ENCODE measurements at regions not wholly inside any gene's neighbourhood (a gene's known extent, or its start where the extent isn't known, plus 50 kb on each side); places are given as distances from the start of the nearest gene placed in this dataset.

DNA sequence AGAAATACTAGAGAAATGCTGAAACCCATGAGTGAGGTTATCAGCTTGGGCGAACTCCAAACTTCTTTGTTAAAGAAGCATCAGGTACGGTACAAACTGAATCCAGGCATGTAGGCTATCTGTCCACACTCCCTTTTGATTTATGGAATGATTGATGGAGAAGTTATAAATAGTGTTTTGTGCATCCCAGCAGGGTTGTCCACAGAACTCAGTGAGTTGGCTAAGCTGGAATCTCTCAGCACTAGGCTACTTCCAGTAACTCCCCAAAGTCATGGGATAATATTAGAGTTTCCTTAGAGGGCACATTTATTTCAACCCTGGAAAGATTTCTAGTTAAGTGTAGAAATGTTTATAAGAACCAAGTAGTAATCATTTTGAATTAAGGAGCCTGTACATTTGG lies 186.2 kb upstream of the CRBN start:
- no peak overlapping the region for H3K27ac ChIP-seq (ENCODE audit: low read depth, low read length)
- no peak overlapping the region for H3K4me3 ChIP-seq (ENCODE audit: insufficient read depth, low read depth, low read length)
- no peak overlapping the region for H3K4me3 Mint-ChIP-seq (ENCODE audit: unreplicated experiment)
- H3K9ac ChIP-seq (ENCODE audit: low read length) = no peak overlapping the region
- no peaks in the 10 kb centered on the region for H3K27me3 ChIP-seq (ENCODE audit: insufficient read depth, low read length)
- H3K9me3 Mint-ChIP-seq (ENCODE audit: unreplicated experiment) = peaks cover 4% of the 10 kb centered on the region
- H3K36me3 ChIP-seq (ENCODE audit: insufficient read depth, low read length) = no peaks in the 10 kb centered on the region
- TF ChIP-seq EZH2 (IDR thresholded peaks at IDR 0.05; ENCODE audit: insufficient read depth, low read length) = no peak
- TF ChIP-seq, protein P1, sequence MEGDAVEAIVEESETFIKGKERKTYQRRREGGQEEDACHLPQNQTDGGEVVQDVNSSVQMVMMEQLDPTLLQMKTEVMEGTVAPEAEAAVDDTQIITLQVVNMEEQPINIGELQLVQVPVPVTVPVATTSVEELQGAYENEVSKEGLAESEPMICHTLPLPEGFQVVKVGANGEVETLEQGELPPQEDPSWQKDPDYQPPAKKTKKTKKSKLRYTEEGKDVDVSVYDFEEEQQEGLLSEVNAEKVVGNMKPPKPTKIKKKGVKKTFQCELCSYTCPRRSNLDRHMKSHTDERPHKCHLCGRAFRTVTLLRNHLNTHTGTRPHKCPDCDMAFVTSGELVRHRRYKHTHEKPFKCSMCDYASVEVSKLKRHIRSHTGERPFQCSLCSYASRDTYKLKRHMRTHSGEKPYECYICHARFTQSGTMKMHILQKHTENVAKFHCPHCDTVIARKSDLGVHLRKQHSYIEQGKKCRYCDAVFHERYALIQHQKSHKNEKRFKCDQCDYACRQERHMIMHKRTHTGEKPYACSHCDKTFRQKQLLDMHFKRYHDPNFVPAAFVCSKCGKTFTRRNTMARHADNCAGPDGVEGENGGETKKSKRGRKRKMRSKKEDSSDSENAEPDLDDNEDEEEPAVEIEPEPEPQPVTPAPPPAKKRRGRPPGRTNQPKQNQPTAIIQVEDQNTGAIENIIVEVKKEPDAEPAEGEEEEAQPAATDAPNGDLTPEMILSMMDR (IDR thresholded peaks at IDR 0.05; ENCODE audit: insufficient read depth, low read depth, low read length) = no peak
- H2AFZ ChIP-seq (ENCODE audit: low read depth, low read length) = no peak overlapping the region
- H4K20me1 ChIP-seq (ENCODE audit: insufficient read depth, low read length) = no peaks in the 10 kb centered on the region
- DNase-seq (ENCODE audit: low read depth) = no peak
- no peaks in the 10 kb centered on the region for H3K36me3 Mint-ChIP-seq (ENCODE audit: low read depth, unreplicated experiment)
- no peaks in the 10 kb centered on the region for H3K79me2 ChIP-seq (ENCODE audit: insufficient read depth, low read length)
- H3K27me3 Mint-ChIP-seq (ENCODE audit: low read depth, unreplicated experiment) = no peaks in the 10 kb centered on the region
- H3K4me1 ChIP-seq (ENCODE audit: insufficient read depth, low read length) = no peaks in the 10 kb centered on the region
- H3K27ac Mint-ChIP-seq (ENCODE audit: unreplicated experiment) = no peak overlapping the region
- no peak overlapping the region for H3K4me2 ChIP-seq (ENCODE audit: low read length)
- H3K9me3 ChIP-seq (ENCODE audit: insufficient read depth, low read depth, low read length) = no peaks in the 10 kb centered on the region
- H3K4me1 Mint-ChIP-seq (ENCODE audit: low read depth, unreplicated experiment) = no peaks in the 10 kb centered on the region
- no peak for FAIRE-seq

DNA sequence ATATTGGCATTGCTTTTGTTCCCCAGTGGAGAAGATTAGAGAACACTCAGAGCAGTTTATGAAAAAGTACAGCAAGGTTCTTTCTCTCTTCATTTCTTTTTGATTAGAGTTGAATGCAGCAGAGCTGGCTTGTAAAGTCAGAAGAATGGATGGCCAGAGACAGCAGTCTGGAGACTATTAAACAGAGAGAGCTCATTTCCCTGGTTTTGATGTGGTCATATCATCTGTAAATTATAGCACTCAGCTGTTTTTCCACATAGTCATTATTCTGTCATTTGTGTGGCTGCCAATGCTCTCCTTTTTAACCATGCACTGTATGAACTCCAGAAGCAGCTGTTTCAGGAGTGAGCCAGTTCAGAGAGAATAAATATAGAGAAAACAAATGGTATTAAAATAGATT lies 177.4 kb upstream of the CRBN start:
- Histone ChIP-seq H2AFZ (ENCODE audit: low read depth, low read length) (no peak overlapping the region), H3K4me3 (ENCODE audit: insufficient read depth, low read depth, low read length) (no peak overlapping the region), H3K79me2 (ENCODE audit: insufficient read depth, low read length) (no peaks in the 10 kb centered on the region), H4K20me1 (ENCODE audit: insufficient read depth, low read length) (no peaks in the 10 kb centered on the region), H3K4me1 (ENCODE audit: insufficient read depth, low read length) (no peaks in the 10 kb centered on the region), H3K9me3 (ENCODE audit: insufficient read depth, low read depth, low read length) (no peaks in the 10 kb centered on the region), H3K36me3 (ENCODE audit: insufficient read depth, low read length) (no peaks in the 10 kb centered on the region), H3K4me2 (ENCODE audit: low read length) (no peak overlapping the region), H3K27me3 (ENCODE audit: insufficient read depth, low read length) (no peaks in the 10 kb centered on the region), H3K9ac (ENCODE audit: low read length) (no peak overlapping the region), H3K27ac (ENCODE audit: low read depth, low read length) (no peak overlapping the region)
- no peaks in the 10 kb centered on the region for H3K36me3 Mint-ChIP-seq (ENCODE audit: low read depth, unreplicated experiment)
- no peak for FAIRE-seq
- H3K9me3 Mint-ChIP-seq (ENCODE audit: unreplicated experiment) = peaks cover 10% of the 10 kb centered on the region
- H3K4me1 Mint-ChIP-seq (ENCODE audit: low read depth, unreplicated experiment) = no peaks in the 10 kb centered on the region
- DNase-seq (ENCODE audit: low read depth) = peak; percentile 10
- TF ChIP-seq EZH2 (IDR thresholded peaks at IDR 0.05; ENCODE audit: insufficient read depth, low read length) = no peak
- TF ChIP-seq, protein P1 (IDR thresholded peaks at IDR 0.05; ENCODE audit: insufficient read depth, low read depth, low read length) = no peak
- no peak overlapping the region for H3K27ac Mint-ChIP-seq (ENCODE audit: unreplicated experiment)
- no peaks in the 10 kb centered on the region for H3K27me3 Mint-ChIP-seq (ENCODE audit: low read depth, unreplicated experiment)
- no peak overlapping the region for H3K4me3 Mint-ChIP-seq (ENCODE audit: unreplicated experiment)

GRCh38 chr3:3355442-3355841 lies 176.0 kb upstream of the CRBN start:
- no peak overlapping the region for H3K4me3 ChIP-seq (ENCODE audit: insufficient read depth, low read depth, low read length)
- no peak overlapping the region for H2AFZ ChIP-seq (ENCODE audit: low read depth, low read length)
- Mint-ChIP-seq H3K27ac (ENCODE audit: unreplicated experiment) (no peak overlapping the region), H3K4me1 (ENCODE audit: low read depth, unreplicated experiment) (no peaks in the 10 kb centered on the region), H3K36me3 (ENCODE audit: low read depth, unreplicated experiment) (no peaks in the 10 kb centered on the region), H3K27me3 (ENCODE audit: low read depth, unreplicated experiment) (no peaks in the 10 kb centered on the region), H3K9me3 (ENCODE audit: unreplicated experiment) (peaks cover 9% of the 10 kb centered on the region), H3K4me3 (ENCODE audit: unreplicated experiment) (no peak overlapping the region)
- H4K20me1 ChIP-seq (ENCODE audit: insufficient read depth, low read length) = no peaks in the 10 kb centered on the region
- no peaks in the 10 kb centered on the region for H3K36me3 ChIP-seq (ENCODE audit: insufficient read depth, low read length)
- DNase-seq (ENCODE audit: low read depth) (no peak), FAIRE-seq (no peak)
- TF ChIP-seq EZH2 (IDR thresholded peaks at IDR 0.05; ENCODE audit: insufficient read depth, low read length) = no peak
- TF ChIP-seq, protein P1 (IDR thresholded peaks at IDR 0.05; ENCODE audit: insufficient read depth, low read depth, low read length) = no peak
- H3K9me3 ChIP-seq (ENCODE audit: insufficient read depth, low read depth, low read length) = no peaks in the 10 kb centered on the region
- H3K9ac ChIP-seq (ENCODE audit: low read length) = no peak overlapping the region
- no peaks in the 10 kb centered on the region for H3K27me3 ChIP-seq (ENCODE audit: insufficient read depth, low read length)
- H3K4me1 ChIP-seq (ENCODE audit: insufficient read depth, low read length) = no peaks in the 10 kb centered on the region
- H3K27ac ChIP-seq (ENCODE audit: low read depth, low read length) = no peak overlapping the region
- no peak overlapping the region for H3K4me2 ChIP-seq (ENCODE audit: low read length)
- H3K79me2 ChIP-seq (ENCODE audit: insufficient read depth, low read length) = no peaks in the 10 kb centered on the region
